Pons (tissue), 1 donor: ENCODE measurements at regions not wholly inside any gene's neighbourhood (a gene's known extent, or its start where the extent isn't known, plus 50 kb on each side); places are given as distances from the start of the nearest gene placed in this dataset.

Source experiments
- DNase-seq: peaks from one replicate; pipeline ENCODE4 v3.0.0-alpha.2; 2016; ENCODE audit warnings: low spot score

GRCh38 chr3:25292036-25292435, 136.0 kb upstream of the RARB start:
- no peak for DNase-seq

GRCh38 chr3:25292595-25292994, 135.5 kb upstream of the RARB start:
- DNase-seq, result no peak

GRCh38 chr3:25293736-25294135, 134.3 kb upstream of the RARB start:
- no peak for DNase-seq

- DNase-seq, result no peak
These were observed 133.8 kb upstream of the RARB start for GRCh38 chr3:25294169-25294805.

- DNase-seq, result no peak
These were observed 130.1 kb upstream of the RARB start for GRCh38 chr3:25297667-25298585.

- DNase-seq, result no peak
These were observed 127.9 kb upstream of the RARB start for GRCh38 chr3:25300141-25300540.

GRCh38 chr3:25304916-25305315, 123.1 kb upstream of the RARB start:
- no peak for DNase-seq

GRCh38 chr3:25306066-25306465, 122.0 kb upstream of the RARB start:
- DNase-seq, result no peak

- no peak for DNase-seq
These were observed 121.4 kb upstream of the RARB start for GRCh38 chr3:25306705-25307104.

GRCh38 chr3:25313286-25313685, 114.8 kb upstream of the RARB start:
- no peak for DNase-seq

- DNase-seq, result no peak
These were observed 103.0 kb upstream of the RARB start for GRCh38 chr3:25324954-25325655.

- no peak for DNase-seq
These were observed 92.7 kb upstream of the RARB start for GRCh38 chr3:25335356-25335755.

- DNase-seq, result no peak
These were observed 89.8 kb upstream of the RARB start for GRCh38 chr3:25338158-25338725.

- DNase-seq, result no peak
These were observed 88.8 kb upstream of the RARB start for GRCh38 chr3:25339225-25339624.

- DNase-seq, result no peak
These were observed 83.4 kb upstream of the RARB start for GRCh38 chr3:25344670-25345069.

- DNase-seq, result no peak
These were observed 79.0 kb upstream of the RARB start for GRCh38 chr3:25349095-25349494.

GRCh38 chr3:25349828-25350724, 78.0 kb upstream of the RARB start:
- DNase-seq, result no peak

- DNase-seq, result no peak
These were observed 77.3 kb upstream of the RARB start for GRCh38 chr3:25350725-25351114.

GRCh38 chr3:25354071-25354470, 74.0 kb upstream of the RARB start:
- no peak for DNase-seq

GRCh38 chr3:25355034-25355885, 72.8 kb upstream of the RARB start:
- DNase-seq, result no peak

- DNase-seq, result no peak
These were observed 72.1 kb upstream of the RARB start for GRCh38 chr3:25355998-25356397.
